H9 (cell line): ENCODE measurements at regions not wholly inside any gene's neighbourhood (a gene's known extent, or its start where the extent isn't known, plus 50 kb on each side); places are given as distances from the start of the nearest gene placed in this dataset.

Experiments
- DNase-seq: peaks from one replicate; pipeline ENCODE4 v3.0.0-alpha.2; 2017
- H2AFZ ChIP-seq: one replicate; pipeline ENCODE4 v1.6.1; 2013; ENCODE audit warnings: mild to moderate bottlenecking, low read length, control low read depth, moderate library complexity
- H2AK5ac ChIP-seq: 2 replicates; pipeline ENCODE4 v1.6.1; 2013; ENCODE audit warnings: low read length, control low read depth, mixed read lengths; ENCODE audit not compliant: insufficient read length
- H2BK120ac ChIP-seq: one replicate; pipeline ENCODE4 v1.6.1; 2013; ENCODE audit warnings: low read depth, mild to moderate bottlenecking, low read length, control low read depth, inconsistent platforms; ENCODE audit not compliant: poor library complexity, severe bottlenecking
- H2BK12ac ChIP-seq: 2 replicates; pipeline ENCODE4 v1.6.1; 2013; ENCODE audit warnings: low read length, control low read depth, mixed read lengths, low read depth; ENCODE audit not compliant: insufficient read length
- H2BK15ac ChIP-seq: 2 replicates; pipeline ENCODE4 v1.6.1; 2013; ENCODE audit warnings: low read depth, low read length, control low read depth
- H2BK20ac ChIP-seq: one replicate; pipeline ENCODE4 v1.6.1; 2013; ENCODE audit warnings: low read depth, mild to moderate bottlenecking, low read length, control low read depth, inconsistent platforms; ENCODE audit not compliant: poor library complexity, severe bottlenecking
- H2BK5ac ChIP-seq: 2 replicates; pipeline ENCODE4 v1.6.1; 2013; ENCODE audit warnings: low read length, control low read depth, mixed read lengths; ENCODE audit not compliant: insufficient read length
- H3K14ac ChIP-seq: 2 replicates; pipeline ENCODE4 v1.6.1; 2013; ENCODE audit warnings: low read length, control low read depth; ENCODE audit not compliant: insufficient read depth
- H3K18ac ChIP-seq: 2 replicates; pipeline ENCODE4 v1.6.1; 2013; ENCODE audit warnings: low read depth, mild to moderate bottlenecking, mixed read lengths, low read length, control low read depth; ENCODE audit not compliant: insufficient read length
- H3K23ac ChIP-seq: 2 replicates; pipeline ENCODE4 v1.6.1; 2013; ENCODE audit warnings: low read length, control low read depth, mixed read lengths, low read depth; ENCODE audit not compliant: insufficient read length
- H3K23me2 ChIP-seq: 2 replicates; pipeline ENCODE4 v1.6.1; 2013; ENCODE audit warnings: low read depth, mild to moderate bottlenecking, mixed read lengths, low read length, control low read depth; ENCODE audit not compliant: insufficient read length, poor library complexity, severe bottlenecking
- H3K27ac ChIP-seq: 2 replicates; pipeline ENCODE4 v1.5.1; 2013; ENCODE audit warnings: low read length, control low read depth, mixed read lengths, low read depth; ENCODE audit not compliant: insufficient read length
- H3K27me3 ChIP-seq: 2 replicates; pipeline ENCODE4 v1.6.1; 2013; ENCODE audit warnings: low read length, control low read depth, inconsistent platforms; ENCODE audit not compliant: insufficient read depth
- H3K4ac ChIP-seq: 2 replicates; pipeline ENCODE4 v1.6.1; 2013; ENCODE audit warnings: low read depth, mild to moderate bottlenecking, control low read depth, inconsistent platforms, low read length, moderate library complexity
- H3K4me1 ChIP-seq: 2 replicates; pipeline ENCODE4 v1.6.1; 2013; ENCODE audit warnings: low read length, control low read depth, inconsistent platforms; ENCODE audit not compliant: insufficient read depth
- H3K4me2 ChIP-seq: 2 replicates; pipeline ENCODE4 v1.6.1; 2013; ENCODE audit warnings: low read length, control low read depth, mixed read lengths; ENCODE audit not compliant: insufficient read length, insufficient read depth
- H3K56ac ChIP-seq: 2 replicates; pipeline ENCODE4 v1.6.1; 2013; ENCODE audit warnings: low read depth, mild to moderate bottlenecking, mixed read lengths, low read length, control low read depth; ENCODE audit not compliant: insufficient read length
- H3K79me1 ChIP-seq: 2 replicates; pipeline ENCODE4 v1.6.1; 2013; ENCODE audit warnings: low read depth, mild to moderate bottlenecking, moderate library complexity, low read length, control low read depth, inconsistent platforms; ENCODE audit not compliant: insufficient read depth, poor library complexity, severe bottlenecking
- H3K79me2 ChIP-seq: 2 replicates; pipeline ENCODE4 v1.6.1; 2013; ENCODE audit warnings: low read length, control low read depth, inconsistent platforms; ENCODE audit not compliant: insufficient read depth
- H3K9ac ChIP-seq: 2 replicates; pipeline ENCODE4 v1.6.1; 2013; ENCODE audit warnings: low read length, control low read depth, mixed read lengths; ENCODE audit not compliant: insufficient read length; ENCODE audit errors: extremely low read depth
- H3K9me3 ChIP-seq: one replicate; pipeline ENCODE4 v1.6.1; 2013; ENCODE audit warnings: low read depth, low read length, inconsistent platforms; ENCODE audit not compliant: control insufficient read depth
- H3T11ph ChIP-seq: one replicate; pipeline ENCODE4 v1.6.1; 2013; ENCODE audit warnings: mild to moderate bottlenecking, low read length, control low read depth, inconsistent platforms
- H4K20me1 ChIP-seq: one replicate; pipeline ENCODE4 v1.6.1; 2013; ENCODE audit not compliant: control insufficient read depth, insufficient read length, insufficient read depth
- H4K5ac ChIP-seq: 2 replicates; pipeline ENCODE4 v1.6.1; 2013; ENCODE audit warnings: low read depth, mild to moderate bottlenecking, mixed read lengths, low read length, control low read depth; ENCODE audit not compliant: insufficient read length
- H4K8ac ChIP-seq: replicated peaks from 2 replicates; pipeline ENCODE4 v1.6.1; 2013; ENCODE audit warnings: low read length, control low read depth, mixed read lengths, low read depth; ENCODE audit not compliant: insufficient read length
- H4K91ac ChIP-seq: 2 replicates; pipeline ENCODE4 v1.6.1; 2013; ENCODE audit warnings: low read depth, mild to moderate bottlenecking, moderate library complexity, mixed read lengths, low read length, control low read depth; ENCODE audit not compliant: insufficient read length
- H3K27ac Mint-ChIP-seq, 3 experiments: 2 replicates in 2 of 3; 3 replicates in 1 of 3; pipeline ENCODE4 v1.8.0; 2020 to 2021; ENCODE audit warnings: mixed read lengths in 3 of 3, mild to moderate bottlenecking in 1 of 3, moderate library complexity in 1 of 3
- H3K27me3 Mint-ChIP-seq: 2 replicates; pipeline ENCODE4 v1.8.0; 2021; ENCODE audit warnings: low read depth, mild to moderate bottlenecking, moderate library complexity, mixed read lengths
- H3K36me3 Mint-ChIP-seq, 3 experiments: 2 replicates in 2 of 3; 3 replicates in 1 of 3; pipeline ENCODE4 v1.8.0; 2020 to 2021; ENCODE audit warnings: low read depth in 3 of 3, mixed read lengths in 3 of 3; ENCODE audit not compliant: insufficient read depth in 1 of 3
- H3K4me1 Mint-ChIP-seq, 2 experiments: 2 replicates each; pipeline ENCODE4 v1.8.0; 2020; ENCODE audit warnings: mixed read lengths in 2 of 2
- H3K4me3 Mint-ChIP-seq, 2 experiments: 2 replicates in 1 of 2; 3 replicates in 1 of 2; pipeline ENCODE4 v1.8.0; 2020 to 2021; ENCODE audit warnings: mild to moderate bottlenecking in 2 of 2, mixed read lengths in 2 of 2, moderate library complexity in 1 of 2
- H3K9me3 Mint-ChIP-seq, 2 experiments: 2 replicates in 1 of 2; 3 replicates in 1 of 2; pipeline ENCODE4 v1.8.0; 2020; ENCODE audit warnings: mild to moderate bottlenecking in 2 of 2, mixed read lengths in 2 of 2, moderate library complexity in 1 of 2
- CTCF ChIP-seq: fragments of 200-600 bp; sonication (generic); conservative IDR thresholded peaks from 3 replicates; pipeline ENCODE4 v1.8.0; 2021; ENCODE audit warnings: antibody characterized with exemption, mild to moderate bottlenecking
- WGBS: extraction: QIAGEN DNeasy Blood & Tissue Kit; methylation state at CpG from one replicate; pipeline ENCODE4 v1.1.7; 2013; ENCODE audit warnings: missing lambda C conversion rate, low lambda C conversion rate, mixed read lengths; ENCODE audit not compliant: insufficient read length; ENCODE audit errors: extremely low coverage; 5-methylcytosine and 5-hydroxymethylcytosine counted together

DNA sequence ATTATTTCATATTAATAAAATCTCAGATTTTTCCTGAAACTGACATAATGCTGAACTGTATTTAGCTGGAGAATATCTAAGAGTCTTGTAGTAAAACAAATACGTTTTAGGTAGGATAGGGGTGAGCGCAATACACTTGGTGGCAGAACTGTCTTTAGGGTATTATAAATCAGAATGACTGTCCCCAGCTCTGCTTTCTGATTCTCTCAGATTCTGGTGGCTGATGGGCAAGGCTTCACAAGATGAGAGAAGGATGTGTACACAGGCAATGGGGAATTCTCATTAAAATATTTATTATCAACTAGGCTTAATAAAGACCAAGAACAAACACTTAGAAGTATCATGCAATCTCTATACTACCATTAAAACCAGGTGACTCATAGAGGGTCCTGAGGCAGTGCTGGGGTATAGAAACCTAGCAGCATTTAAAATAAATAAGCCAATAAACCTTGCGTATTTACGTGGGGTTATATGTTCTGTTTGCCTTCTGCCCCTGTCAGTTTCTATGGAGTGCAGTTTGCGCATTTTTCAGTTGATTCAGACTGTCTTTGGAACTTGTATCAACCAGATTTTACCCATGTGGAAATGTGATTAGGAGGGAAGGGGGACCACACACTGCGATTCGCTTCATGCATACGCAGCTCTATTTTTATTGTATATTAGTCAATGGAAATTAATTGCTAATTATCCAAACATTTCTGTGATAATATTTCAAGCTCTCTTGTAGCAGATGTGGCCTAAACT, 1150.7 kb upstream of the WWC1 start:
- H3K79me2 ChIP-seq, result no peaks in the 10 kb centered on the region
- H3K4me1 Mint-ChIP-seq, result no peaks in the 10 kb centered on the region
- no peak overlapping the region for H2BK20ac ChIP-seq
- peaks cover 4 to 8% of the 10 kb centered on the region in 2 experiments; a peak in 4 of 5 replicates for H3K9me3 Mint-ChIP-seq
- TF ChIP-seq CTCF, result no peak
- no peaks in the 10 kb centered on the region for H3K23me2 ChIP-seq
- no peak overlapping the region for H3K9ac ChIP-seq
- H4K8ac ChIP-seq, result no peak overlapping the region
- DNase-seq, result no peak
- no peaks in the 10 kb centered on the region for H3K27me3 ChIP-seq
- no peak overlapping the region for H3T11ph ChIP-seq
- H3K27ac Mint-ChIP-seq, result no peak overlapping the region
- H3K56ac ChIP-seq, result no peak overlapping the region
- H3K27me3 Mint-ChIP-seq, result no peaks in the 10 kb centered on the region
- no peaks in the 10 kb centered on the region for H3K9me3 ChIP-seq
- H2AFZ ChIP-seq, result no peak overlapping the region
- H3K27ac ChIP-seq, result no peak overlapping the region
- no peak overlapping the region for H3K4me3 Mint-ChIP-seq
- no peak overlapping the region for H2BK15ac ChIP-seq
- no peak overlapping the region for H2BK12ac ChIP-seq
- no peak overlapping the region for H3K4me2 ChIP-seq
- H3K4ac ChIP-seq, result no peak overlapping the region
- H4K91ac ChIP-seq, result no peak overlapping the region
- H4K5ac ChIP-seq, result no peak overlapping the region
- no peaks in the 10 kb centered on the region for H4K20me1 ChIP-seq
- H3K18ac ChIP-seq, result no peak overlapping the region
- H3K23ac ChIP-seq, result no peak overlapping the region
- H3K36me3 Mint-ChIP-seq, result peaks cover 0 to 8% (median 0%) of the 10 kb centered on the region in 3 experiments; a peak in 2 of 7 replicates
- no peaks in the 10 kb centered on the region for H3K79me1 ChIP-seq
- no peak overlapping the region for H2BK120ac ChIP-seq
- no CpG with 5 or more reads among the region's 8 CpGs for WGBS
- no peak overlapping the region for H2AK5ac ChIP-seq
- H3K4me1 ChIP-seq, result no peaks in the 10 kb centered on the region
- H3K14ac ChIP-seq, result no peak overlapping the region
- H2BK5ac ChIP-seq, result no peak overlapping the region
